GM23338 (cell line): ENCODE measurements at regions not wholly inside any gene's neighbourhood (a gene's known extent, or its start where the extent isn't known, plus 50 kb on each side); places are given as distances from the start of the nearest gene placed in this dataset.

Experiments used
- CREB1 ChIP-seq: fragments of 250-450 bp; sonication (Bioruptor Pico); IDR thresholded peaks from 2 replicates; pipeline ENCODE4 v1.5.0; 2020; ENCODE audit warnings: low read depth, mild to moderate bottlenecking, moderate library complexity
- CTCF ChIP-seq, 2 experiments: fragments of 200-600 bp in 1 of 2; sonication (generic) in 1 of 2; conservative IDR thresholded peaks; 2 replicates each; pipeline versions ENCODE4 v1.5.1 to v1.6.1; 2016 to 2017; ENCODE audit warnings: antibody characterized with exemption in 2 of 2, low read depth in 2 of 2, mild to moderate bottlenecking in 2 of 2, moderate library complexity in 1 of 2
- EZH2 ChIP-seq: fragments of 200-600 bp; sonication (generic); IDR thresholded peaks from one replicate; pipeline ENCODE4 v1.8.0; 2017; ENCODE audit warnings: antibody characterized with exemption, mild to moderate bottlenecking, low read depth; ENCODE audit not compliant: unreplicated experiment
- EZH2phosphoT487 ChIP-seq: fragments of 200-600 bp; sonication (generic); IDR thresholded peaks from one replicate; pipeline ENCODE4 v1.8.1; 2018; ENCODE audit warnings: antibody characterized with exemption; ENCODE audit not compliant: unreplicated experiment
- JUNB ChIP-seq: IDR thresholded peaks from one replicate; pipeline ENCODE4 v1.6.1; 2016; ENCODE audit warnings: antibody characterized with exemption; ENCODE audit not compliant: unreplicated experiment
- NANOG ChIP-seq: IDR thresholded peaks from 2 replicates; pipeline ENCODE4 v1.6.1; 2016; ENCODE audit warnings: antibody characterized with exemption, borderline replicate concordance
- POLR2AphosphoS5 ChIP-seq: IDR thresholded peaks from 2 replicates; pipeline ENCODE4 v1.6.1; 2016; ENCODE audit warnings: antibody characterized with exemption, low read depth
- STAT1 ChIP-seq: IDR thresholded peaks from one replicate; pipeline ENCODE4 v1.6.1; 2016; ENCODE audit warnings: antibody characterized with exemption; ENCODE audit not compliant: unreplicated experiment
- ZNF331 ChIP-seq: fragments of 250-450 bp; sonication (Bioruptor Pico); IDR thresholded peaks from 2 replicates; pipeline ENCODE4 v1.5.0; 2020; ENCODE audit warnings: low read depth, mild to moderate bottlenecking, moderate library complexity
- ZNF462 ChIP-seq: fragments of 250-450 bp; sonication (Bioruptor Pico); IDR thresholded peaks from 2 replicates; pipeline ENCODE4 v1.5.0; 2020; ENCODE audit warnings: mild to moderate bottlenecking, moderate library complexity
- TF ChIP-seq, protein P1 (sequence below): IDR thresholded peaks from one replicate; pipeline ENCODE4 v1.6.1; 2018; ENCODE audit warnings: antibody characterized with exemption; ENCODE audit not compliant: unreplicated experiment
- TF ChIP-seq, protein P2 (sequence below): IDR thresholded peaks from 2 replicates; pipeline ENCODE4 v1.6.1; 2016; ENCODE audit warnings: antibody characterized with exemption

DNA sequence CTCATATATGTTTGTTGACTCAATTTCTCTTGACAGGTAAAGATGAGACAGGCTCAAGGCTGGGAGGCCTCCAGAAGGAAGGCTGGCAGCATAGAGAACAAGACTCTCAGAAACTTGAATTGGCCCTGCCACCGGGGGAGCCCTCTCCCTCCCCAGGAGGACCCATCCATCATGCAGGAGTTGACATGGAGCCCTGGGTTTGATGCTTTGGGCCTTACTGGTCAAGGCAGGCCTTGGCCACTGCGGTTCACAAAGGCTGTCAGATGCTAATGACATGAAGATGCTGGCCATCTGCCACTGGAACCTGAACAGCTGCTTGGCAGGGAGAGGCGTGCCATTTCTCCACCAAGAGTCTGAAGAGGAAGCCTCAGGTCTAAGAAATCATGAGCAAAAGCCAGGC, 193.6 kb downstream of the MTCL1 start:
- TF ChIP-seq CTCF (conservative IDR thresholded peaks at IDR 0.05; ENCODE audit: low read depth in 2 of 2) (peak; percentile 37 to 45; a peak in 3 of 4 replicates), EZH2phosphoT487 (no peak), EZH2 (no peak), POLR2AphosphoS5 (no peak), ZNF331 (no peak), CREB1 (CRISPR knock-in tag) (no peak), JUNB (no peak), STAT1 (no peak), NANOG (no peak), ZNF462 (CRISPR knock-in tag) (no peak)
- TF ChIP-seq, protein P1, sequence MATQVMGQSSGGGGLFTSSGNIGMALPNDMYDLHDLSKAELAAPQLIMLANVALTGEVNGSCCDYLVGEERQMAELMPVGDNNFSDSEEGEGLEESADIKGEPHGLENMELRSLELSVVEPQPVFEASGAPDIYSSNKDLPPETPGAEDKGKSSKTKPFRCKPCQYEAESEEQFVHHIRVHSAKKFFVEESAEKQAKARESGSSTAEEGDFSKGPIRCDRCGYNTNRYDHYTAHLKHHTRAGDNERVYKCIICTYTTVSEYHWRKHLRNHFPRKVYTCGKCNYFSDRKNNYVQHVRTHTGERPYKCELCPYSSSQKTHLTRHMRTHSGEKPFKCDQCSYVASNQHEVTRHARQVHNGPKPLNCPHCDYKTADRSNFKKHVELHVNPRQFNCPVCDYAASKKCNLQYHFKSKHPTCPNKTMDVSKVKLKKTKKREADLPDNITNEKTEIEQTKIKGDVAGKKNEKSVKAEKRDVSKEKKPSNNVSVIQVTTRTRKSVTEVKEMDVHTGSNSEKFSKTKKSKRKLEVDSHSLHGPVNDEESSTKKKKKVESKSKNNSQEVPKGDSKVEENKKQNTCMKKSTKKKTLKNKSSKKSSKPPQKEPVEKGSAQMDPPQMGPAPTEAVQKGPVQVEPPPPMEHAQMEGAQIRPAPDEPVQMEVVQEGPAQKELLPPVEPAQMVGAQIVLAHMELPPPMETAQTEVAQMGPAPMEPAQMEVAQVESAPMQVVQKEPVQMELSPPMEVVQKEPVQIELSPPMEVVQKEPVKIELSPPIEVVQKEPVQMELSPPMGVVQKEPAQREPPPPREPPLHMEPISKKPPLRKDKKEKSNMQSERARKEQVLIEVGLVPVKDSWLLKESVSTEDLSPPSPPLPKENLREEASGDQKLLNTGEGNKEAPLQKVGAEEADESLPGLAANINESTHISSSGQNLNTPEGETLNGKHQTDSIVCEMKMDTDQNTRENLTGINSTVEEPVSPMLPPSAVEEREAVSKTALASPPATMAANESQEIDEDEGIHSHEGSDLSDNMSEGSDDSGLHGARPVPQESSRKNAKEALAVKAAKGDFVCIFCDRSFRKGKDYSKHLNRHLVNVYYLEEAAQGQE = no peak
- TF ChIP-seq, protein P2, sequence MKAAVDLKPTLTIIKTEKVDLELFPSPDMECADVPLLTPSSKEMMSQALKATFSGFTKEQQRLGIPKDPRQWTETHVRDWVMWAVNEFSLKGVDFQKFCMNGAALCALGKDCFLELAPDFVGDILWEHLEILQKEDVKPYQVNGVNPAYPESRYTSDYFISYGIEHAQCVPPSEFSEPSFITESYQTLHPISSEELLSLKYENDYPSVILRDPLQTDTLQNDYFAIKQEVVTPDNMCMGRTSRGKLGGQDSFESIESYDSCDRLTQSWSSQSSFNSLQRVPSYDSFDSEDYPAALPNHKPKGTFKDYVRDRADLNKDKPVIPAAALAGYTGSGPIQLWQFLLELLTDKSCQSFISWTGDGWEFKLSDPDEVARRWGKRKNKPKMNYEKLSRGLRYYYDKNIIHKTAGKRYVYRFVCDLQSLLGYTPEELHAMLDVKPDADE = no peak
